GM21786 (cell line): ENCODE measurements at regions not wholly inside any gene's neighbourhood (a gene's known extent, or its start where the extent isn't known, plus 50 kb on each side); places are given as distances from the start of the nearest gene placed in this dataset.
"Not testable (repeated sequence)": the region's sequence is repeated elsewhere in the genome, so short reads cannot be mapped to it uniquely, and the experiment has no call there.

Experiments used
- ATAC-seq: cut with Tn5 transposase; IDR thresholded peaks from one replicate; pipeline ENCODE4 v1.9.1; 2021; ENCODE audit not compliant: unreplicated experiment

DNA sequence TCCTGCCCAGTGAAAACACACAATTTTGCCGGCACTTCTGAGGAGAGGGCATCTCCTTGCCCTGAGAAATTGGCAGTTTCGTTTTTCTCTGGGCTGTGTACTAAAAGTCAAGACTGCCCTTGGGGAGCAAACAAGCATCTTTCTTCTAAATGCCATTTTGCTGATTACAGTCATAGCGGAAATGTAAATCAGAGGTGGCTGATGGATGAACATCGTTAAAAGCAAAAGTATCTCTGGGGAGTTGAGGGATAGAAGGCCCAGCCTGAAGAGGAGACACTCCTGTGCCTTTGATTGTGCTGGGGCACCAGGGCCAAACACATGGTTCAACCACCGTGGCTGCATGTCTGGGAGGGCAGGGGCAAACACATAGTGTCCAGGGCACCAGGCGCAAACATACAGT lies 49.8 kb downstream of the ABCC12 start:
- no peak for ATAC-seq

DNA sequence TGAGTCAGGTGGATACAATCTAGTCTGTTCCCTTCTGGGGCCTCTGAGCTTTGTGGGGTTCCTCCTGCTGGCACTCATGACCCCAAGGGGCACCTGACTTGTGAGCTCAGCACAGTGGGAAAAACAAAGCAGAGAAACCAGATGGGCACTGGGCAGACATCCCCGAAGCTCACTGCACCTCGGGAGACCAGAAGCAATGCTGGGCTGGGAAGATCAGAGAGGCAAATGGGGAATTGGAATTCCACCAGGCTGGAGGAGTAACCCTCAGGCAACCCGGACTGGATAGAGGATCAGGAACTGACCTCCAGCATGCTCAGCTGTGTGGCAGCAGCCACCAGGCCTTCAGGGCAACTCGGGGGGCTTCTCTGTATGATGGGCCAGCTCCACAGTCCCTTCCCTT lies 50.3 kb downstream of the ABCC12 start:
- no peak for ATAC-seq

- no peak for ATAC-seq
Observed at GRCh38 chr16:48103591-48103990, 52.2 kb downstream of the ABCC12 start.

DNA sequence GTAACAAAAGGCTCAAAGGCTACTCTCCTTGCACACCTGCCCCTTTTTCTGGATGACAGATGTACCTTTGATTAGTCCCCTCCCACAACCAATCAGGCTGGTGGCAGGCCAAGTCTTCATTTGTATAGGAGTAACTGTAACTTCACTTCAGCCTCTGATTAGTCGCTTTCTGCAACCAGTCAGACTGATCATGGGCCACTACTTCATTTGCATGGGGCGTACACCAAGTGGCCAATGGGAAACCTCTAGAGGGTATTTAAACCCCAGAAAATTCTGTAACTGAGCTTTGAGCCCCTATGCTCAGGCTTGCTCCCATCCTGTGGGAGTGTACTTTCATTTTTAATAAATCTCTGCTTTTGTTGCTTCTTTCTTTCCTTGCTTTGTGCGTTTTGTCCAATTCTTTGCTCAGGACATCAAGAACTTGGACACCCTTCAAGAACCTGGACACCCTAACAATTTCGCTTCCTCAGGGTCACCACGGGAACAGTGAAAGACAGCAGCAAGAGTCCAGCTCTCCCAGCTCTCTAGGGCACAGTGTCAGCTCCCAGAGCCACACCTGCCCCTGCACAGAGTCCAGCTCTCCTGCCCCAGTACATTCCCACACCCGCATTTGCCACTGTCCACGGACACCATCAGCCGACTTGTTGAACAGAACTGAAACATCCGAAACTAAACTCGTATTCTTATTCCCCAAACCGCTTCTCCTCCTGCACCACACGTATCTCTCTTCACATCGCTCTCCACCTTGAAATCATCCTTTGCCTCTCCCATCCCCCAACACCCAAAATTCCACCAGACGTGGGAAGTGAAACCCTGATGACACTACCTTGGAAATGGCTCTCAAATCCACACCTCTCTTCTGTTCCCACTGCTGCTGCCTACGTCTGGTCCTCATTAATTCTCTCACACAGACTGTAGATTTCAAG lies 53.4 kb downstream of the ABCC12 start:
- no peak for ATAC-seq

GRCh38 chr16:48101069-48101674 lies 54.6 kb downstream of the ABCC12 start:
- peak; percentile 72 for ATAC-seq

DNA sequence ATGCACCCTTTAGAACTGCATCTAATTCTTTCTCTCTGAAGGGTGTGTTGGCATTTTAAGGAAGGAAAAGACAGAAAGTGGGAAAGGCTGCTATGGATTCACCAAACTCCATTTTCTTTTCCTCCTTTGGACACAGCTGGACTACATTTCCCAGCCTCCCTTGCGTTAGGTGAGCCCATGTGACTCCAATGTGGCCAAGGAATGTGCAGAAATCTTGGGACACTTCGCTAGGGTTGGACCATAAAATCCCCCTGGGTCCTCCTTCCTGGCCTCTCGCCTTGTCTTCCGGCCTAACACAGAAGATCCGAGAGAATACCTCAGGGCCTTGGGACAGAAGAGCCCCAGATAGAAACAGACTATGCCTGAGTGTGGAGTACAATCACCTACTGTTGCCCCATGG lies 56.3 kb downstream of the ABCC12 start:
- ATAC-seq, result no peak

GRCh38 chr16:48098472-48098871 lies 57.3 kb downstream of the ABCC12 start:
- no peak for ATAC-seq

GRCh38 chr16:48091117-48091516 lies 64.7 kb downstream of the ABCC12 start:
- ATAC-seq, result no peak

- ATAC-seq, result no peak
Observed at GRCh38 chr16:48089053-48089792, 66.6 kb downstream of the ABCC12 start.

DNA sequence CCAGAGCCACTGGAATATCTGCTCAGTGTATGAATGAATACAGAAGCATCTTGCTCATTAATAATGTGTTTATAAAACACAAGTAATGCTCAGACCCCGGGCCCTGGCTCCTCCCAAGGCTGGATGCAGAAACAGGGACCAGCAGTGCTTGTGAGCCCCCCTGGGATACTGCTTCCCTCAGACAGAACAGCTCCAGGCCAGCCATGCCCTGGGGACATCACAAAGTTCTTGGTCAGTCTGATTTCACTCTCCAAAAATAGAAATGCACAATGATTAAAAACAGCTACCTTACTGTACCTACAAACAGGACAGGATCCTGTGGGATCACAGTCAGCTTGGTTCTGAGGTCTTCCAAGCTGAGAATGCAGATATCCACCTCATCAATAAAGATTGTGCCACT lies 68.2 kb downstream of the ABCC12 start:
- no peak for ATAC-seq

DNA sequence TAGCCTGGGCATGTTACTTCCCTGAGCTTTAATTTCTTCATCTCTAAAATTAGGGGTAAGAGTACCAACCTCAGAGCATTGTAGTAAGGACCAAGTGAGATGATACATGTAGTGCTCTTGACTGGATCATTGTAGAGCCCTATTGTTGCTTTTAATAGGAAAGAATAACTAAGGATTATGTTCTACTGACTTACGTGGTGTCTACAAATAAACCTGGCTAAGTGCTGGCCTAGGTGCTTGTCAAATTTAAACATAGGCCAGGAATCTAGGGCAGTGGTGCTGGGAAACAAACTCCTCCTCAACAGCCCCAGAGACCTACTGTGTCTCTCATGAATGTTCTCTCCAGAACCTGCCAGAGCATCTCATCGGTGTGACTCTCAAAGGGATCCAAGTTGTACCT lies 69.4 kb downstream of the ABCC12 start:
- ATAC-seq, result no peak

DNA sequence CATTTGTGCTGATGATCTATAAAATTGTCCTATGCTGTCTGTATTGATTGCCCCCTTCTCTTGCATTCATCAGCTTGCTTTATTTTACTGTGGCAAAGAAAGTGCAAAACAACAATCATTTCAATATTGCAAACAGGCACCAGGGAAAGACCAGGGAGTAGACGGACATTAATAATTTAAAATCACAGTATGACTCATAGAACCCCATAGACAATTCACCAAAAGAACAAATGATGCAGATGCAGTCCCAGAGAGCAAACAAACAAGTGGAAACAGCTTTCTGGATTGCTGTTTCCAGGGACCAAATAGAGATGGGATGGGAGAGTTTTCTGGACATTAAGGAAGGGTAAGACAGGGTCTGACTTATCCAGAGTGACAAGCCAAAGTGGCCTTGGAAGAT lies 70.1 kb downstream of the ABCC12 start:
- no peak for ATAC-seq

- no peak for ATAC-seq
Observed at GRCh38 chr16:48084826-48085225, 71.0 kb downstream of the ABCC12 start.

DNA sequence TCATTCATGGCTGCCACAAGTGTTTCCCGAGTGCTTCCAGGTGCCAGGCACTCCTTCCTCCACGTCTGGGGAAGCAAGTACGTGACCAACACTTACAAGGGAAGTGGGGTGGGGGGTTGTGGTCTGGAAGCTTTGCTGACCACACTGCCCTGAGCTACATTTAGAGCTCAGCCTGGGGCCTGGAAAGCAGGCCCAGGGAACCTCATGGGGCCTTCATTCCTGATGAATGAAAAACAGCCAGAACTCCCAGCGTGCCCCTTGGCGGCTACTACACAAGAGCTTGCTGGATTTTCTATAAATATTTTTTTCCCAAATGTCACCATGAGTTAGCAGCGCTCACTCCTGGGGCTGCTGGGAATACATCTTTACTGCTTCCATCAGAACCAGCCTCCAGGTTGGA lies 73.3 kb downstream of the ABCC12 start:
- ATAC-seq, result no peak

DNA sequence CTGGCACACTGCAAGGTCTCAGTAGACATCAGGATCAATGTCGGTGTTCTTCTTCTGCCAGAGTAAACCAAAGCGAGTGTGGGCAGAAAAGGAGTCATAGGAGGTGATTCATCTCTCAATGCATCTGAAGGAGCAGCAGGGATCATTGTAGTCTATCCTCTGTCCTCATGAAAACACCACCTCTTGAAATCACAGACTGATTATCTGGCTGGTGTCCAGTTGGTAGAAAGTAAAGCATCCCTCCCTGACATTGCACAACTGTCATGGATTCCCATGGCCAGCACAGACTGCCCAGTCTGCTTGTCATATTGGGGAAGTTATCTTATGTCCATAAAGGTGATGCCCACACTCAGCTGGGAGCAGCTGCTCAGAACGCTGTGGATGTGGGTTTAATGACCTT lies 74.1 kb downstream of the ABCC12 start:
- ATAC-seq, result no peak

DNA sequence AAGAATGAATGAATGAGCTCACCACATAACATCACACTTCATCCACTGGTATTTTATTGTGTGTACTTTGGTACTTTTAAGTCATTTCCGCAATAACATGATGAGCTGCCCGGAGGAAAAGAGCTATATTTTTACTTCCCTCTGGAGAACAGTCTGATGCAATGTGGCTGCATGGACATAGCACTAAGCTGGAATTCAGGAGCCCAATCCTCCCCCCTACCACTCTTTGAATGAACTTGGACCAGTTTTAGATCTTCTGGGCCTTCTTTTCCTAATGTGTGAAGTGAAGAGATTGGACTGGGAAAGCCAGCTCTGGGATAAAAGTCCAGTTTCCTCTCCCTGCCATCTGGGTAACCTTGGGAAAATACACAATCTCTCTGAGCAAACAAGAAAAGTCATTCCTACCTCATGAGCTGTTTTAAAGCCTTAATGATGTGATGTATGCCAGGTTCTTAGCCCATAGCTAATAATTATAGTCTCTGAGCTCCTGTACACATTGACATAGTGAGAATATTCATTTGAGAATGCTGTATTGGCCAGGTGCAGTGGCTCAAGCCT lies 79.3 kb downstream of the ABCC12 start:
- ATAC-seq, result no peak

DNA sequence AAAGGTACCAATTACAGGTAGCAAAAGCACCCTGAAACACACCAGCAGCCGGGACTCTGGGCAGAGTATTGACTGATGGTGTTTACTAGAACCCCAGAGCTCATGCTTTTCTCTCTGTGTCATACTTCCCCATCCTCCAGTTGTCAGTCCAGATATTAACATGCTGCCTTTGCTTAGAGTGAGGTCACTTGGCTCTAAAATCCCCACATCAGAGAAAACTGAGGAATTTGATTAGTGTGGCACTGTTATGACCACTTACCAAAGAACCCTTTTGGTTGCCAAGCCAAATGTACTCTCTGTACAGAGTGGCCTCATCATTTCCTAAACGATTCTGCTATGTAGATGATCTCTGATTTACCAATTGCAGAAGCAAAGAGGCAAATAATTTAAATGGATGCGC lies 80.4 kb downstream of the ABCC12 start:
- no peak for ATAC-seq

GRCh38 chr16:48067388-48067787 lies 88.4 kb downstream of the ABCC12 start:
- no peak for ATAC-seq

DNA sequence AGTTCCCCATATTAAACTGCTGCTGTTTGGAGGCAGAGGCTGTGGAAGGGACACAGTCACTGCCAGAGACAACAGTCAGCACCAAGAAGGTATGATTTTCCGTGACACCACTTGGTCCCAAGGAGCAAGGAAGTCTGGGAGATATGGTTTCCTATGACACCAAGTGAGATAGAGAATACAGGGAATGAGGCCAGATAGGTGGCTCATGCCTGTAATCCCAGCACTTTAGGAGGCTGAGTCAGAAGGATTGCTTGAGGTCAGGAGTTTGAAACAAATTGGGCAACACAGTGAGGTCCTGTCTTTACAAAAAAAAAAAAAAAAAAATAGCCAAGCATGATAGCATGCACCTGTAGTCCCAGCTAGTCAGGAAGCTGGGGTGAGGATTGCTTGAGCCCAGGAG lies 90.8 kb downstream of the ABCC12 start:
- no peak for ATAC-seq

- ATAC-seq, result no peak
Observed at GRCh38 chr16:48062681-48063080, 93.1 kb downstream of the ABCC12 start.

GRCh38 chr16:48059936-48060335 lies 95.9 kb downstream of the ABCC12 start:
- no peak for ATAC-seq

DNA sequence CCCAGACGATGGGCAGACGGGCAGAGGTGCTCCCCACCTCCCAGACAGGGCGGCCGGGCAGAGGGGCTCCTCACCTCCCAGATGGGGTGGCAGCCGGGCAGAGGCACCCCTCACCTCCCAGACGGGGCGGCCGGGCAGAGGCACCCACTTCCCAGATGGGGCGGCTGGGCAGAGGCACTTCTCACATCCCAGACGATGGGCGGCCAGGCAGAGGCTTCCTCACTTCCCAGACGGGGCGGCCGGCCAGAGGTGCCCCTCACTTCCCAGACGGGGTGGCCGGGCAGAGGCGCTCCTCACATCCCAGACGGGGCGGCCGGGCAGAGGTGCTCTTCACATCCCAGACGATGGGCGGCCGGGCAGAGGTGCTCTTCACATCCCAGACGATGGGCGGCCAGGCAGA lies 96.6 kb downstream of the ABCC12 start:
- not testable (repeated sequence) for ATAC-seq
